CD14-positive monocyte (primary cell): ENCODE measurements at regions not wholly inside any gene's neighbourhood (a gene's known extent, or its start where the extent isn't known, plus 50 kb on each side); places are given as distances from the start of the nearest gene placed in this dataset.

Experiments
- DNase-seq, 3 donors: peaks; one replicate each; pipeline ENCODE4 v3.0.0-alpha.2; 2011 to 2022
- H2AFZ ChIP-seq: 2 replicates; pipeline ENCODE4 v1.6.0; 2012; ENCODE audit warnings: mild to moderate bottlenecking, low read depth, low read length, inconsistent platforms; ENCODE audit not compliant: insufficient read depth, poor library complexity, severe bottlenecking
- H3K27ac ChIP-seq, 2 donors: 1 replicate in 1 of 2; 2 replicates in 1 of 2; pipeline ENCODE4 v1.5.1; 2012 to 2013; ENCODE audit warnings: low read length in 2 of 2, control low read depth in 1 of 2, inconsistent platforms in 1 of 2, low read depth in 1 of 2, mild to moderate bottlenecking in 1 of 2
- H3K27me3 ChIP-seq, 2 donors: one replicate each; pipeline versions ENCODE4 v1.6.0 to v1.6.1; 2011 to 2013; ENCODE audit warnings: low read length in 2 of 2; ENCODE audit not compliant: control insufficient read depth in 2 of 2, insufficient read depth in 2 of 2
- H3K36me3 ChIP-seq, 2 donors: replicated peaks in 1 of 2; 1 replicate in 1 of 2; 2 replicates in 1 of 2; pipeline versions ENCODE4 v1.5.1 to v1.6.1; 2012 to 2013; ENCODE audit warnings: low read length in 2 of 2, control low read depth in 1 of 2, inconsistent platforms in 1 of 2, mild to moderate bottlenecking in 1 of 2; ENCODE audit not compliant: insufficient read depth in 2 of 2, control insufficient read depth in 1 of 2
- H3K4me1 ChIP-seq, 2 donors: 1 replicate in 1 of 2; 2 replicates in 1 of 2; pipeline versions ENCODE4 v1.5.1 to v1.6.1; 2012 to 2013; ENCODE audit warnings: low read length in 2 of 2, control low read depth in 1 of 2, inconsistent platforms in 1 of 2, mild to moderate bottlenecking in 1 of 2, moderate library complexity in 1 of 2; ENCODE audit not compliant: insufficient read depth in 2 of 2, control insufficient read depth in 1 of 2
- H3K4me2 ChIP-seq: replicated peaks from 2 replicates; pipeline ENCODE3; 2012; ENCODE audit warnings: low read length, moderate library complexity, mild to moderate bottlenecking; ENCODE audit not compliant: poor library complexity, severe bottlenecking; ENCODE audit errors: extremely low read depth
- H3K4me3 ChIP-seq, 3 experiments: fragments of 200-600 bp in 1 of 3; sonication (generic) in 1 of 3; replicated peaks in 1 of 3; 1 replicate in 2 of 3; 2 replicates in 1 of 3; pipeline ENCODE4 v1.5.1; 2011 to 2013; ENCODE audit warnings: low read length in 3 of 3, mild to moderate bottlenecking in 3 of 3, control low read depth in 2 of 3, low read depth in 2 of 3, inconsistent platforms in 1 of 3, moderate library complexity in 1 of 3
- H3K79me2 ChIP-seq: 2 replicates; pipeline ENCODE4 v1.6.0; 2012; ENCODE audit warnings: mild to moderate bottlenecking, control low read depth, inconsistent platforms, low read length, moderate library complexity; ENCODE audit not compliant: insufficient read depth
- H3K9ac ChIP-seq: 2 replicates; pipeline ENCODE4 v1.6.0; 2017; ENCODE audit warnings: low read length, mild to moderate bottlenecking; ENCODE audit not compliant: insufficient read depth, poor library complexity, severe bottlenecking
- H3K9me3 ChIP-seq, 2 donors: replicated peaks in 1 of 2; 1 replicate in 1 of 2; 2 replicates in 1 of 2; pipeline versions ENCODE4 v1.5.1 to v1.6.1; 2012 to 2013; ENCODE audit warnings: low read length in 2 of 2, control low read depth in 1 of 2; ENCODE audit not compliant: control insufficient read depth in 1 of 2, insufficient read depth in 1 of 2
- H4K20me1 ChIP-seq: 2 replicates; pipeline ENCODE4 v1.6.0; 2012; ENCODE audit warnings: mild to moderate bottlenecking, low read length, control low read depth, moderate library complexity; ENCODE audit not compliant: insufficient read depth
- H3K27ac Mint-ChIP-seq, 7 donors: one replicate each; pipeline ENCODE4 v1.8.0; 2020; ENCODE audit warnings: mild to moderate bottlenecking in 7 of 7, mixed read lengths in 7 of 7, moderate library complexity in 6 of 7, inconsistent platforms in 2 of 7
- H3K27me3 Mint-ChIP-seq, 3 donors: one replicate each; pipeline ENCODE4 v1.8.0; 2021 to 2022; ENCODE audit warnings: low read depth in 3 of 3, mild to moderate bottlenecking in 3 of 3, mixed read lengths in 3 of 3, moderate library complexity in 3 of 3, inconsistent platforms in 1 of 3
- H3K36me3 Mint-ChIP-seq, 2 donors: one replicate each; pipeline ENCODE4 v1.8.0; 2020; ENCODE audit warnings: mixed read lengths in 2 of 2, inconsistent platforms in 1 of 2, mild to moderate bottlenecking in 1 of 2
- H3K4me1 Mint-ChIP-seq: one replicate; pipeline ENCODE4 v1.8.0; 2020; ENCODE audit warnings: mild to moderate bottlenecking, mixed read lengths
- H3K4me3 Mint-ChIP-seq, 2 donors: one replicate each; pipeline ENCODE4 v1.8.0; 2020; ENCODE audit warnings: mild to moderate bottlenecking in 2 of 2, mixed read lengths in 2 of 2, moderate library complexity in 1 of 2
- H3K9me3 Mint-ChIP-seq, 7 donors: one replicate each; pipeline ENCODE4 v1.8.0; 2020 to 2022; ENCODE audit warnings: mixed read lengths in 7 of 7, mild to moderate bottlenecking in 6 of 7, moderate library complexity in 6 of 7, inconsistent platforms in 2 of 7
- WGBS: methylation state at CpG from one replicate; pipeline ENCODE4 v1.1.5; 2013; ENCODE audit warnings: missing lambda C conversion rate; ENCODE audit not compliant: insufficient coverage; 5-methylcytosine and 5-hydroxymethylcytosine counted together
- intact Hi-C, 2 donors: fragments of 100-400 bp; cut with micrococcal nuclease; formaldehyde crosslinking; loops; one replicate each; pipeline versions ENCODE4 v1.15.0 to v1.15.1; 2023
- TF ChIP-seq, protein P1 (sequence below): fragments of 200-600 bp; IDR thresholded peaks from one replicate; pipeline ENCODE4 v1.8.0; 2022; ENCODE audit warnings: antibody characterized with exemption, mild to moderate bottlenecking

DNA sequence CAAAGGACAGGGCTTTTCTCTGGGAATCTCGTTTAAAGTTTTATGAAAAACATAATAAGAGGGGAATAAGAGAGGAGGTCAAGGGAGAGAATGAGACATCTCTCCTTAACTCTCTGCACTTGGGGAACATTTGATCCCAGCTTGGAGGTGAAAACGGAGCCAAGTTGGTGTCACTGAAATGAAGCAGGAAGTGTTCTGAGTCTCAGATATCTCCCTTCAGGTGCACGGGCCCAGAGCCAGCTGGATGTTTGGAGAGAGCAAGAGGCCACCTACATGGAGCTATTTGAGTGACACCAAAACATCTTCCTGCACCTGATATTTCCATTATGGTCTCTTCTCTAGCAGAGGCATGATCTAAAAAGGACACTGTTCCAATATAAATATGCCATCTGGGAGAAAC lies 85.7 kb downstream of the BLID start:
- H3K4me1 ChIP-seq, result no peaks in the 10 kb centered on the region
- intact Hi-C loops, result no loop called here
- no peak overlapping the region for H3K9ac ChIP-seq
- H3K36me3 ChIP-seq, result no peaks in the 10 kb centered on the region
- no peaks in the 10 kb centered on the region for H3K9me3 ChIP-seq
- H4K20me1 ChIP-seq, result no peaks in the 10 kb centered on the region
- H3K4me2 ChIP-seq, result no peak overlapping the region
- WGBS, result 100% methylated on average over 1 of the region's 3 CpGs
- H3K27me3 Mint-ChIP-seq, result peaks cover 2 to 6% (median 4%) of the 10 kb centered on the region in 3 donors
- no peak overlapping the region for H2AFZ ChIP-seq
- DNase-seq, result no peak
- H3K9me3 Mint-ChIP-seq, result no peaks in the 10 kb centered on the region
- H3K27ac Mint-ChIP-seq, result no peak overlapping the region
- H3K4me3 Mint-ChIP-seq, result no peak overlapping the region
- no peak overlapping the region for H3K27ac ChIP-seq
- H3K36me3 Mint-ChIP-seq, result no peaks in the 10 kb centered on the region
- H3K4me1 Mint-ChIP-seq, result no peaks in the 10 kb centered on the region
- H3K4me3 ChIP-seq, result no peak overlapping the region
- H3K27me3 ChIP-seq, result no peaks in the 10 kb centered on the region
- TF ChIP-seq, protein P1, sequence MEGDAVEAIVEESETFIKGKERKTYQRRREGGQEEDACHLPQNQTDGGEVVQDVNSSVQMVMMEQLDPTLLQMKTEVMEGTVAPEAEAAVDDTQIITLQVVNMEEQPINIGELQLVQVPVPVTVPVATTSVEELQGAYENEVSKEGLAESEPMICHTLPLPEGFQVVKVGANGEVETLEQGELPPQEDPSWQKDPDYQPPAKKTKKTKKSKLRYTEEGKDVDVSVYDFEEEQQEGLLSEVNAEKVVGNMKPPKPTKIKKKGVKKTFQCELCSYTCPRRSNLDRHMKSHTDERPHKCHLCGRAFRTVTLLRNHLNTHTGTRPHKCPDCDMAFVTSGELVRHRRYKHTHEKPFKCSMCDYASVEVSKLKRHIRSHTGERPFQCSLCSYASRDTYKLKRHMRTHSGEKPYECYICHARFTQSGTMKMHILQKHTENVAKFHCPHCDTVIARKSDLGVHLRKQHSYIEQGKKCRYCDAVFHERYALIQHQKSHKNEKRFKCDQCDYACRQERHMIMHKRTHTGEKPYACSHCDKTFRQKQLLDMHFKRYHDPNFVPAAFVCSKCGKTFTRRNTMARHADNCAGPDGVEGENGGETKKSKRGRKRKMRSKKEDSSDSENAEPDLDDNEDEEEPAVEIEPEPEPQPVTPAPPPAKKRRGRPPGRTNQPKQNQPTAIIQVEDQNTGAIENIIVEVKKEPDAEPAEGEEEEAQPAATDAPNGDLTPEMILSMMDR, result no peak
- H3K79me2 ChIP-seq, result no peaks in the 10 kb centered on the region

DNA sequence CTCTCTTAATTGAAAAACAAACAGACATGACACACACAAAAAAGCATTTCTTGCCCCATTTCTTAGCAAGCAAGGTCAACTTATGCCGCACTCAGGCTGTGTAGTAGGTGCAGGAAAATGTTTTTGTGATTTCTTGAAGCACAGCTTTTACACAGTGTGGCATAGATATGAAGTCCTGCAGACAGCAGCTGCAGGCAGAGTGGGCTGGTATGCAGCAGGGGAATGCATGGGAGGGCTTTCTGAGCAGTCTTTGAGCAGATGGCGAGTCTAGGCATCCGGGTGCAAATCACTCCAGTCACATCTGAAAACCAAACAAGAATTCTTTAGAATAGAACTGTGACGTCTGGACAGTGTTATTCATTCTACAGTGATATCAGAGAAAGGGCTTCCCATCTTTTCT lies 87.5 kb downstream of the BLID start:
- H3K9ac ChIP-seq, result no peak overlapping the region
- no peak overlapping the region for H3K27ac ChIP-seq
- H3K36me3 ChIP-seq, result no peaks in the 10 kb centered on the region
- no peaks in the 10 kb centered on the region for H3K4me1 ChIP-seq
- H3K36me3 Mint-ChIP-seq, result no peaks in the 10 kb centered on the region
- no peaks in the 10 kb centered on the region for H4K20me1 ChIP-seq
- peaks cover 2 to 9% (median 4%) of the 10 kb centered on the region in 3 donors for H3K27me3 Mint-ChIP-seq
- H2AFZ ChIP-seq, result no peak overlapping the region
- H3K4me2 ChIP-seq, result no peak overlapping the region
- no peak overlapping the region for H3K4me3 Mint-ChIP-seq
- H3K79me2 ChIP-seq, result no peaks in the 10 kb centered on the region
- no peak overlapping the region for H3K4me3 ChIP-seq
- no peak overlapping the region for H3K27ac Mint-ChIP-seq
- no peaks in the 10 kb centered on the region for H3K9me3 ChIP-seq
- TF ChIP-seq, protein P1, result no peak
- no peak for DNase-seq
- intact Hi-C loops, result no loop called here
- no peaks in the 10 kb centered on the region for H3K9me3 Mint-ChIP-seq
- H3K27me3 ChIP-seq, result no peaks in the 10 kb centered on the region
- WGBS, result 100% methylated on average over 1 of the region's 4 CpGs
- H3K4me1 Mint-ChIP-seq, result no peaks in the 10 kb centered on the region
